Mesenchymal stem cell (in vitro differentiated cells and primary cell): ENCODE measurements at regions not wholly inside any gene's neighbourhood (a gene's known extent, or its start where the extent isn't known, plus 50 kb on each side); places are given as distances from the start of the nearest gene placed in this dataset.
A peak's percentile ranks its signal among the peaks of the same experiment; 100 is the strongest.

ENCODE experiments used
- DNase-seq: peaks from one replicate; pipeline ENCODE4 v3.0.0-alpha.2; 2013
- H2AFZ ChIP-seq: one replicate; pipeline ENCODE4 v1.6.1; 2013; ENCODE audit warnings: low read depth, mild to moderate bottlenecking, control low read depth, inconsistent platforms, low read length, moderate library complexity
- H2AK5ac ChIP-seq: 2 replicates; pipeline ENCODE4 v1.6.1; 2013; ENCODE audit warnings: low read length, moderate library complexity, mild to moderate bottlenecking, inconsistent platforms; ENCODE audit not compliant: severe bottlenecking
- H2BK120ac ChIP-seq: one replicate; pipeline ENCODE4 v1.6.1; 2013; ENCODE audit warnings: low read depth, mild to moderate bottlenecking, inconsistent platforms, low read length, moderate library complexity
- H2BK12ac ChIP-seq, 2 experiments: one replicate each; pipeline ENCODE4 v1.6.1; 2013; ENCODE audit warnings: inconsistent platforms in 2 of 2, low read length in 2 of 2, mild to moderate bottlenecking in 2 of 2, moderate library complexity in 2 of 2, control low read depth in 1 of 2
- H2BK15ac ChIP-seq: one replicate; pipeline ENCODE4 v1.6.1; 2013; ENCODE audit warnings: mild to moderate bottlenecking, low read depth, inconsistent platforms; ENCODE audit not compliant: poor library complexity, severe bottlenecking
- H2BK5ac ChIP-seq: 2 replicates; pipeline ENCODE4 v1.6.1; 2013; ENCODE audit warnings: low read depth, mild to moderate bottlenecking, low read length, control low read depth, inconsistent platforms; ENCODE audit not compliant: poor library complexity, severe bottlenecking
- H3K14ac ChIP-seq, 2 experiments: one replicate each; pipeline ENCODE4 v1.6.1; 2013; ENCODE audit warnings: inconsistent platforms in 2 of 2, low read length in 2 of 2, control low read depth in 1 of 2, mild to moderate bottlenecking in 1 of 2, moderate library complexity in 1 of 2
- H3K18ac ChIP-seq, 2 experiments: one replicate each; pipeline ENCODE4 v1.6.1; 2013; ENCODE audit warnings: inconsistent platforms in 2 of 2, low read length in 2 of 2, control low read depth in 1 of 2, low read depth in 1 of 2, mild to moderate bottlenecking in 1 of 2
- H3K23ac ChIP-seq, 2 experiments: one replicate each; pipeline ENCODE4 v1.6.1; 2013; ENCODE audit warnings: inconsistent platforms in 2 of 2, low read length in 2 of 2, mild to moderate bottlenecking in 2 of 2, moderate library complexity in 2 of 2, control low read depth in 1 of 2
- H3K27ac ChIP-seq: 2 replicates; pipeline ENCODE4 v1.5.1; 2013; ENCODE audit warnings: mild to moderate bottlenecking, moderate library complexity, low read length, control low read depth, inconsistent platforms; ENCODE audit not compliant: poor library complexity, severe bottlenecking
- H3K27me3 ChIP-seq, 2 experiments: 2 replicates each; pipeline versions ENCODE4 v1.6.1 to v1.7.0; 2013; ENCODE audit warnings: low read length in 2 of 2, mild to moderate bottlenecking in 2 of 2, moderate library complexity in 2 of 2, control low read depth in 1 of 2, inconsistent platforms in 1 of 2; ENCODE audit not compliant: control insufficient read depth in 1 of 2, insufficient read depth in 1 of 2
- H3K36me3 ChIP-seq, 2 experiments: 2 replicates each; pipeline versions ENCODE4 v1.6.1 to v1.7.0; 2013; ENCODE audit warnings: low read length in 2 of 2, control low read depth in 1 of 2, inconsistent platforms in 1 of 2, low read depth in 1 of 2, mild to moderate bottlenecking in 1 of 2; ENCODE audit not compliant: insufficient read depth in 2 of 2, control insufficient read depth in 1 of 2
- H3K4ac ChIP-seq, 2 experiments: one replicate each; pipeline ENCODE4 v1.6.1; 2013; ENCODE audit warnings: inconsistent platforms in 2 of 2, low read length in 2 of 2, mild to moderate bottlenecking in 2 of 2, moderate library complexity in 2 of 2, control low read depth in 1 of 2, low read depth in 1 of 2
- H3K4me1 ChIP-seq: 2 replicates; pipeline ENCODE4 v1.6.1; 2013; ENCODE audit warnings: low read depth, low read length, control low read depth; ENCODE audit not compliant: control insufficient read depth, insufficient read depth
- H3K4me2 ChIP-seq: 2 replicates; pipeline ENCODE4 v1.6.1; 2013; ENCODE audit warnings: low read length, mild to moderate bottlenecking, inconsistent platforms; ENCODE audit not compliant: poor library complexity, severe bottlenecking
- H3K4me3 ChIP-seq, 2 experiments: 2 replicates each; pipeline versions ENCODE4 v1.5.1 to v1.7.0; 2013; ENCODE audit warnings: low read length in 2 of 2, mild to moderate bottlenecking in 2 of 2, control low read depth in 1 of 2, low read depth in 1 of 2; ENCODE audit not compliant: insufficient read depth in 1 of 2
- H3K79me1 ChIP-seq: replicated peaks from 2 replicates; pipeline ENCODE4 v1.6.1; 2013; ENCODE audit warnings: mild to moderate bottlenecking, control low read depth, low read length, inconsistent platforms; ENCODE audit not compliant: poor library complexity, severe bottlenecking
- H3K9ac ChIP-seq: 2 replicates; pipeline ENCODE4 v1.7.0; 2013; ENCODE audit warnings: mild to moderate bottlenecking, low read length, moderate library complexity
- H3K9me3 ChIP-seq: 2 replicates; pipeline ENCODE4 v1.7.0; 2013; ENCODE audit warnings: mild to moderate bottlenecking, low read length; ENCODE audit not compliant: control insufficient read depth
- H4K8ac ChIP-seq: one replicate; pipeline ENCODE4 v1.6.1; 2013; ENCODE audit warnings: inconsistent platforms, mild to moderate bottlenecking, low read length, moderate library complexity
- H4K91ac ChIP-seq: one replicate; pipeline ENCODE4 v1.6.1; 2013; ENCODE audit warnings: mild to moderate bottlenecking, low read length, inconsistent platforms
- WGBS: methylation state at CpG from one replicate; pipeline ENCODE4 v1.1.7; 2013; ENCODE audit warnings: mixed read lengths; 5-methylcytosine and 5-hydroxymethylcytosine counted together

DNA sequence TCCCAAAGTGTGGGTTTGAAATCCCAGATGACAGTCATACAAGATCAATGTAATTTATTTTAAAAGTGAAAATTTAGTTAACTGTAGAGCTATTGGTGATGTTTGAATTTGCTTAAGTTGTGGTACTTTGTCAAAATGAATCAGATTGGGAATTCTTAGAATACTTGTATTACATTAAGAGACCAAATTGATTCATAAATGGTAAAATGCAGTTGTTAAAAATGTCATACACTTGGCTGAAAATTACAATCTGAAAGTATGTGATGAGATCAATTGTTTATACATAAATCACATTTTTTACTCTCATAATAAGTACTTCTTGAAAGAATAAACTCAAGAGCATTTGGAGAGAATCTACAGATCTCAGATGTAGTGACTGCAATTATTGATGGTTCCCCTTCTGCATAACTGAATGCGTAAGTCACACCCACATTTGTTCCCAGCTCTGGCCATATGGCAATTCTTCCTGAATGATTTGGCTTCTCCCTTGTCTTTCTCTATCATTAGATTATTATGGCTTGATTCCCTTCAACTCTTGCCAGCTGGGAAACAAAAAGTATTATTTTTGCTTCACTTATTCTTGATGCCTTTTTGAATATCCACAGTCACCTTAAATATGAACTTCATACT, 558.5 kb downstream of the CPS1 start:
- Histone ChIP-seq H3K27ac (no peak overlapping the region), H3K4me3 (no peak overlapping the region), H2BK12ac (no peak overlapping the region), H4K91ac (no peak overlapping the region), H2AK5ac (no peak overlapping the region), H3K4me2 (no peak overlapping the region), H3K9ac (no peak overlapping the region), H3K4me1 (no peaks in the 10 kb centered on the region), H3K18ac (no peak overlapping the region), H2BK5ac (no peak overlapping the region), H3K14ac (no peak overlapping the region), H2AFZ (no peak overlapping the region), H3K27me3 (no peaks in the 10 kb centered on the region), H4K8ac (no peak overlapping the region), H3K36me3 (no peaks in the 10 kb centered on the region), H3K79me1 (no peaks in the 10 kb centered on the region), H3K23ac (no peak overlapping the region), H3K9me3 (no peaks in the 10 kb centered on the region), H2BK120ac (no peak overlapping the region), H2BK15ac (no peak overlapping the region), H3K4ac (no peak overlapping the region)
- DNase-seq, result peak; percentile 28
- 50% methylated on average over 1 of the region's 1 CpG for WGBS

DNA sequence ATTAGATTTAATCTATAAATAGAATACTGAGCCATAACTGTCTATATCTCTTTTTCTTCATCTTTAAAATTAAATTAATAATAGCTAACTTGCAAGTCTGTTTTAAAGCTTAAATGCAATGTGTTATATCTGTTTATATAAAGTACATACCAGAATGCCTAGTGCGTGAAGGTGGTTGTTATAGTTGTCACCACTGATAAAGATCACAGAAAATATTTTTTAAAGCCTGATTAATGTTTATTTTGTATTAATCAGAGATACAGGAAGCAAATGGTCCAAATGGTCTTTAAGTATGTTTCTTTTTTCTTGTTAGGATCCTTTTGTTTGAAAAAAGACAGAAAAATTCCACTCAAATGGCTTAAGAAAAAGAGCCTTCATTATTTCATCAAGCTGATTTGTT, 560.6 kb downstream of the CPS1 start:
- no peak overlapping the region for H3K4me2 ChIP-seq

DNA sequence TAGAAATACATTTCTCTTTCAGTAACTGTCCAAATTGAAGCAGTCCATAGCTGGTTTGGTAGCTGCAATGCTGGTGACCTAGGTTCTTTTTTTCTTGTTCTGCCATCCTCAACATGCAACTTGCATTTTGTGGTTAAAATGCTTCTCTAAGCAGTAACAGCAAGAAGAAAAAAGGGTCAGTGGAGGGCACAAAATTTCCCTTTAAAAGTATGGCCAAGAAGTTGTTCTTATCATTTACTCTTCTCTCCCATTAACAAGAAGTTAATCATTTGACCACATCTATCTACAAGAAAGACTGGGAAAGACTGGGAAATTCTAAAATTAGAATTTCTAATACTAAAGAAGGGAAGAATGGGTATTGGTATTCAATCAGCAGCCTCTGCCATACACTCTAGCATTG, 569.9 kb downstream of the CPS1 start:
- Histone ChIP-seq H2BK15ac (no peak overlapping the region), H3K4me2 (no peak overlapping the region), H3K23ac (no peak overlapping the region), H3K14ac (no peak overlapping the region), H3K4ac (no peak overlapping the region), H3K27ac (no peak overlapping the region), H3K9me3 (no peaks in the 10 kb centered on the region), H2BK12ac (no peak overlapping the region), H2BK120ac (no peak overlapping the region), H2BK5ac (no peak overlapping the region), H3K27me3 (no peaks in the 10 kb centered on the region), H3K79me1 (no peaks in the 10 kb centered on the region), H3K9ac (no peak overlapping the region), H3K4me3 (no peak overlapping the region), H2AK5ac (no peak overlapping the region), H3K4me1 (no peaks in the 10 kb centered on the region), H4K91ac (no peak overlapping the region), H4K8ac (no peak overlapping the region), H3K18ac (no peak overlapping the region), H3K36me3 (no peaks in the 10 kb centered on the region), H2AFZ (no peak overlapping the region)
- DNase-seq, result no peak

More for the DNA sequence above, 560.6 kb downstream of the CPS1 start:
- H4K91ac ChIP-seq, result no peak overlapping the region
- no peak overlapping the region for H2AK5ac ChIP-seq
- H3K27ac ChIP-seq, result no peak overlapping the region
- H4K8ac ChIP-seq, result no peak overlapping the region
- no peaks in the 10 kb centered on the region for H3K79me1 ChIP-seq
- no peaks in the 10 kb centered on the region for H3K4me1 ChIP-seq
- no peak overlapping the region for H2BK120ac ChIP-seq
- H2BK12ac ChIP-seq, result no peak overlapping the region
- H2AFZ ChIP-seq, result no peak overlapping the region
- H3K14ac ChIP-seq, result no peak overlapping the region
- H2BK5ac ChIP-seq, result no peak overlapping the region
- no peaks in the 10 kb centered on the region for H3K27me3 ChIP-seq
- WGBS, result no CpG with 5 or more reads among the region's 1 CpG
- no peak overlapping the region for H3K9ac ChIP-seq
- H3K18ac ChIP-seq, result no peak overlapping the region
- no peak overlapping the region for H3K4me3 ChIP-seq
- no peak overlapping the region for H3K4ac ChIP-seq
- H3K23ac ChIP-seq, result no peak overlapping the region
- no peak for DNase-seq
- no peaks in the 10 kb centered on the region for H3K36me3 ChIP-seq
- no peaks in the 10 kb centered on the region for H3K9me3 ChIP-seq
- no peak overlapping the region for H2BK15ac ChIP-seq

DNA sequence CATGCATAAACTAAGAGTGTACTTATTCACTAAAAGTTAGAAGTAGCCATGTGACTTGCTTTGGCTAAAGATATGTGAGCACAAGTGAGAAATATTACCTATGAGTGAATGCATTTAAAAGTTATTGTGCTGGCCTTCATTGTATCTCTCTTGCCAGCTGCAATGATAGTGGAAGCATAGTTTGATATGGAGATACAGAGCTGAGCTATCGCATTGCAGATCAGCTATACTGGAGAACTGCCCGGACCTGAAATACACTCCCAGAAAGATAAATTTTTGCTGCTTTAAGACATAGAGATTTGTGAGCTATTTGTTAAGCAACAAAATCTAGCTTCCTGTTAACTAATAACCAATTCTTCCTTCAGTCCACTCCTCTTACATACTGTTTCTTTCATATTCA, 571.1 kb downstream of the CPS1 start:
- no peak overlapping the region for H2BK15ac ChIP-seq
- no peak overlapping the region for H3K14ac ChIP-seq
- DNase-seq, result no peak
- H2AFZ ChIP-seq, result no peak overlapping the region
- H2AK5ac ChIP-seq, result no peak overlapping the region
- WGBS, result 100% methylated on average over 1 of the region's 2 CpGs
- no peak overlapping the region for H3K4me2 ChIP-seq
- no peaks in the 10 kb centered on the region for H3K36me3 ChIP-seq
- H2BK12ac ChIP-seq, result no peak overlapping the region
- no peaks in the 10 kb centered on the region for H3K9me3 ChIP-seq
- H3K27ac ChIP-seq, result no peak overlapping the region
- H3K27me3 ChIP-seq, result no peaks in the 10 kb centered on the region
- H4K8ac ChIP-seq, result no peak overlapping the region
- H4K91ac ChIP-seq, result no peak overlapping the region
- H3K18ac ChIP-seq, result no peak overlapping the region
- no peaks in the 10 kb centered on the region for H3K4me1 ChIP-seq
- H3K9ac ChIP-seq, result no peak overlapping the region
- H2BK120ac ChIP-seq, result no peak overlapping the region
- H3K23ac ChIP-seq, result no peak overlapping the region
- H3K4me3 ChIP-seq, result no peak overlapping the region
- no peaks in the 10 kb centered on the region for H3K79me1 ChIP-seq
- H3K4ac ChIP-seq, result no peak overlapping the region
- no peak overlapping the region for H2BK5ac ChIP-seq
